Rectal smooth muscle tissue (tissue), 1 donor: ENCODE measurements at regions not wholly inside any gene's neighbourhood (a gene's known extent, or its start where the extent isn't known, plus 50 kb on each side); places are given as distances from the start of the nearest gene placed in this dataset.
"Not testable (repeated sequence)": the region's sequence is repeated elsewhere in the genome, so short reads cannot be mapped to it uniquely, and the experiment has no call there.

Source experiments
- H3K27ac ChIP-seq: one replicate; pipeline ENCODE4 v1.7.0; 2013; ENCODE audit warnings: low read depth, low read length, inconsistent platforms
- H3K27me3 ChIP-seq: one replicate; pipeline ENCODE4 v1.7.0; 2013; ENCODE audit warnings: low read length; ENCODE audit not compliant: control insufficient read depth, insufficient read depth
- H3K36me3 ChIP-seq: one replicate; pipeline ENCODE4 v1.7.0; 2013; ENCODE audit warnings: low read length; ENCODE audit not compliant: control insufficient read depth, insufficient read depth
- H3K4me1 ChIP-seq: one replicate; pipeline ENCODE4 v1.7.0; 2013; ENCODE audit warnings: low read length; ENCODE audit not compliant: control insufficient read depth, insufficient read depth
- H3K4me3 ChIP-seq: one replicate; pipeline ENCODE4 v1.7.0; 2013; ENCODE audit warnings: low read length
- H3K9ac ChIP-seq: one replicate; pipeline ENCODE4 v1.7.0; 2013; ENCODE audit warnings: low read length

DNA sequence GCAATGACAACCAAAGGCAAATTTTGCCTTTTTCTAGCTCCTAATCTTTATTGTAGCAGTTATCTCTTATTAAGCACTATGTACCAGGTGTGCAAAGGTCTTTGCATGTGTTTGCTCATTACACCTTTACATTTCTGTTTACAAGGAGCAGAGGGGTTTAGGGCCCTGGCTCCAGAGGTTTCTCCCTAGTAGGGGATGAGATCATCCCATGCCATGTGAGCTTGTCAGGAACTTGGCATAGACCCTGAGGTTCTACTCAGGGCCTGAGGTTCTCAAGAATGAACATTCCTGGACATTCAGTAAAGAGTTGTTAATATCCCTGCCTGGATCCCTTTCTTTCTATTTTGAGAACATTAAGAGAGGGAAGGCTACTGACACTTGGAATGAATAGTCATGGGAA lies 292.0 kb downstream of the RPAP3 start:
- H3K27me3 ChIP-seq, result no peaks in the 10 kb centered on the region
- H3K36me3 ChIP-seq, result no peaks in the 10 kb centered on the region
- no peak overlapping the region for H3K27ac ChIP-seq
- no peak overlapping the region for H3K4me3 ChIP-seq
- H3K9ac ChIP-seq, result no peak overlapping the region
- peaks cover 17% of the 10 kb centered on the region for H3K4me1 ChIP-seq

GRCh38 chr12:47412601-47413236 lies 293.1 kb downstream of the RPAP3 start:
- Histone ChIP-seq H3K36me3 (no peaks in the 10 kb centered on the region), H3K27ac (peak overlapping the region; percentile 12), H3K4me3 (no peak overlapping the region), H3K9ac (no peak overlapping the region), H3K4me1 (peaks cover 20% of the 10 kb centered on the region), H3K27me3 (no peaks in the 10 kb centered on the region)

- no peaks in the 10 kb centered on the region for H3K27me3 ChIP-seq
- peaks cover 25% of the 10 kb centered on the region for H3K4me1 ChIP-seq
- H3K9ac ChIP-seq, result no peak overlapping the region
- no peak overlapping the region for H3K4me3 ChIP-seq
- peak overlapping the region; percentile 30 for H3K27ac ChIP-seq
- no peaks in the 10 kb centered on the region for H3K36me3 ChIP-seq
Observed at GRCh38 chr12:47411966-47412365, 293.9 kb downstream of the RPAP3 start.

DNA sequence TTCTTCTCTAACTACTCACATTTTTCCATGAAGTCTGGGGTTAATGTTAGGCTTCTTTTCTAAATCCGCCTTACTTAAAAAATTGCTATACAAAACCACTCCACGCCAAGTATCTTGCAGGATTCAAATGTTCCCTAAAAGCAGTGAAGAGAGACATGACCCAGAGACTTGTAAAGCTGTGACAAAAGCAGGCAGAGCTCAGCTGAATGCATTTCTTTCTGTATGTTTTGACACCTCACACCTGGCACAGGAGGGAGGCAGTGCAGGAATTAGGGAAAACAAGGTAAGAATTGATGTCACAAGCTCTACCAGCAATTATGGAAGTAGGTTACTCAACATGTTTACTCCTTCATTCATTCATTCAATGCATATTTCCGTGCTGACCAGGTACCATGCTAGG lies 295.0 kb downstream of the RPAP3 start:
- no peak overlapping the region for H3K4me3 ChIP-seq
- H3K4me1 ChIP-seq, result peaks cover 25% of the 10 kb centered on the region
- H3K27me3 ChIP-seq, result no peaks in the 10 kb centered on the region
- no peak overlapping the region for H3K9ac ChIP-seq
- H3K36me3 ChIP-seq, result no peaks in the 10 kb centered on the region
- peak overlapping the region; percentile 66 for H3K27ac ChIP-seq

- H3K36me3 ChIP-seq, result no peaks in the 10 kb centered on the region
- H3K4me1 ChIP-seq, result peaks cover 25% of the 10 kb centered on the region
- H3K27me3 ChIP-seq, result no peaks in the 10 kb centered on the region
- no peak overlapping the region for H3K4me3 ChIP-seq
- H3K27ac ChIP-seq, result peak overlapping the region; percentile 66
- H3K9ac ChIP-seq, result no peak overlapping the region
Observed at GRCh38 chr12:47410383-47410782, 295.4 kb downstream of the RPAP3 start.

DNA sequence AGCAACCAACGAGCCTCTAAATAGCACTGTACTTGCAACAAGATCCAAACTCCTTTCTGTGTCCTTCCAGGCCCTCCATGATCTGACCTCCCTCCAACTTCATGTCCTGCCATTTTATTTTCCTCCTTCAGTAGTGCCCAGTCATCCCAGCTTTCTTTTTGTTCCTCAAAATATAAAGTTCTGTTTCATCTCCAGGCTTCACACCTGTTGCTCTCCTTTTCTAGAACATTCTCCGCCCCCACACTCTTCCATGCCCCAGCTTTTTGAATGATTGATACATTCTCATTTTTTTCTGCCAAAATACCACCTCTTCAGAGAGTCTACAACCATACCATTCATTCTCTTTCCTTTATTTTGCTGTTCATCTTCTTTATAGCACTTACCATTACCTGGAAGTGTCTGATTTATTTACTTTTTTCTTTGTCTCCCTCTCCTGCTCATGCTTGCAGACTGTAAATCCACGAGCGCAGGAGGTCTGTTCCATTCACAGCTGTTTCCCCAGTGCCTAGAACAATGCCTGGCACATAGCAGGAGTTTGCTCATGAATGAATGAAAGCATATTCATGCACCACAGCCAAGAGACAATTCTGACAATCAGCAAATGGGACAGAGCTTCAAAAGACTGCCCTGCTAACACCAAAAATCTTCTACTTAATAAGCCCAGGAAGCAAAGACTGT lies 296.4 kb downstream of the RPAP3 start:
- peak overlapping the region; percentile 37 for H3K27ac ChIP-seq
- no peaks in the 10 kb centered on the region for H3K36me3 ChIP-seq
- H3K27me3 ChIP-seq, result no peaks in the 10 kb centered on the region
- H3K9ac ChIP-seq, result no peak overlapping the region
- no peak overlapping the region for H3K4me3 ChIP-seq
- H3K4me1 ChIP-seq, result peaks cover 25% of the 10 kb centered on the region

- H3K36me3 ChIP-seq, result no peaks in the 10 kb centered on the region
- no peaks in the 10 kb centered on the region for H3K27me3 ChIP-seq
- H3K27ac ChIP-seq, result no peak overlapping the region
- H3K9ac ChIP-seq, result no peak overlapping the region
- peak overlapping the region; percentile 26 for H3K4me3 ChIP-seq
- peaks cover 25% of the 10 kb centered on the region for H3K4me1 ChIP-seq
Observed at GRCh38 chr12:47408171-47408871, 297.5 kb downstream of the RPAP3 start.

- H3K4me3 ChIP-seq, result peak overlapping the region; percentile 26
- peaks cover 21% of the 10 kb centered on the region for H3K4me1 ChIP-seq
- H3K27ac ChIP-seq, result no peak overlapping the region
- H3K36me3 ChIP-seq, result no peaks in the 10 kb centered on the region
- H3K27me3 ChIP-seq, result no peaks in the 10 kb centered on the region
- no peak overlapping the region for H3K9ac ChIP-seq
Observed at GRCh38 chr12:47407463-47408129, 298.2 kb downstream of the RPAP3 start.

GRCh38 chr12:47403681-47404080 lies 302.1 kb downstream of the RPAP3 start:
- Histone ChIP-seq H3K4me1 (peaks cover 8% of the 10 kb centered on the region), H3K36me3 (no peaks in the 10 kb centered on the region), H3K27ac (no peak overlapping the region), H3K4me3 (no peak overlapping the region), H3K9ac (no peak overlapping the region), H3K27me3 (no peaks in the 10 kb centered on the region)

GRCh38 chr12:47401196-47401595 lies 304.6 kb downstream of the RPAP3 start:
- not testable (repeated sequence) for H3K27ac ChIP-seq, H3K4me3 ChIP-seq, H3K27me3 ChIP-seq, H3K36me3 ChIP-seq, H3K4me1 ChIP-seq, H3K9ac ChIP-seq

- H3K36me3 ChIP-seq, result no peaks in the 10 kb centered on the region
- H3K27ac ChIP-seq, result no peak overlapping the region
- H3K4me3 ChIP-seq, result no peak overlapping the region
- no peaks in the 10 kb centered on the region for H3K27me3 ChIP-seq
- no peaks in the 10 kb centered on the region for H3K4me1 ChIP-seq
- H3K9ac ChIP-seq, result no peak overlapping the region
Observed at GRCh38 chr12:47400266-47400665, 305.6 kb downstream of the RPAP3 start.

DNA sequence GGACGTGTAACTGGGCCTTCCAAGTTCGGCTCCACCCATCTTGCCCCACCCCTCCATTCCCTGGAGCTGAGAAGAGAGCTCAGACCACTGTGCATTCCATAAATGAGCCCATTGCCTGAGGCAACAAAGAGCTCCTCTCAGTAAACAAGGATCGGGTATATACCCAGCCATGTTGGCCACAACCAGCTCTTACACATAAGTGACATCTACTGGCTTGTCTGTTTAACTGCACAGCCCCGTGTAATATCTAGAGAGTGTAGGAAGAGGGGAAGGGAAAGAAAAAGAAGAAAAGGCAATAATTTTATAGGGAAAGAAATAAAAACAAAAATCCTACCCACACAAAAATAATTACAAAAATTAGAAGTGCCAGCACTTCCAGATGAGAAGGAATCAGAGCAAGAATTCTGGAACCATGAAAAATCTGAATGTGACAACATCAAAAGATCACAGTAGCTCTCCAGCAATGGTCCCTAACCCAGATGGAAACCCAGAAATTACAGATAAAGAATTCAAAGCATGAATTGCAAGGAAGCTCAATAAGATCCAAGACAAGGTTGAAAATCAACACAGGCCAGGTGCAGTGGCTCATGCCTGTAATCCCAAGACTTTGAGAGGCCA lies 308.1 kb downstream of the RPAP3 start:
- Histone ChIP-seq H3K4me3 (no peak overlapping the region), H3K27me3 (no peaks in the 10 kb centered on the region), H3K4me1 (peaks cover 12% of the 10 kb centered on the region), H3K27ac (no peak overlapping the region), H3K9ac (no peak overlapping the region), H3K36me3 (no peaks in the 10 kb centered on the region)
